EH (cell line): ENCODE measurements at regions not wholly inside any gene's neighbourhood (a gene's known extent, or its start where the extent isn't known, plus 50 kb on each side); places are given as distances from the start of the nearest gene placed in this dataset.
A peak's percentile ranks its signal among the peaks of the same experiment; 100 is the strongest.

Experiments
- DNase-seq: peaks from one replicate; pipeline ENCODE4 v3.0.0-alpha.2; 2015; ENCODE audit warnings: low read depth

GRCh38 chr12:46910830-46911229 lies 85.0 kb upstream of the SLC38A4 start:
- no peak for DNase-seq

- no peak for DNase-seq
Measured at GRCh38 chr12:46914336-46914735, 88.5 kb upstream of the SLC38A4 start.

GRCh38 chr12:46915082-46915481 lies 89.3 kb upstream of the SLC38A4 start:
- DNase-seq: peak; percentile 97

- peak; percentile 72 for DNase-seq
Measured at GRCh38 chr12:46915836-46916235, 90.0 kb upstream of the SLC38A4 start.

- DNase-seq: peak; percentile 7
Measured at GRCh38 chr12:46916796-46917419, 91.1 kb upstream of the SLC38A4 start.

GRCh38 chr12:46917821-46918220 lies 92.0 kb upstream of the SLC38A4 start:
- DNase-seq: no peak

- no peak for DNase-seq
Measured at GRCh38 chr12:46918631-46919030, 92.8 kb upstream of the SLC38A4 start.

GRCh38 chr12:46919666-46920400 lies 94.0 kb upstream of the SLC38A4 start:
- DNase-seq: peak; percentile 21

- DNase-seq: peak; percentile 11
Measured at GRCh38 chr12:46920499-46920898, 94.7 kb upstream of the SLC38A4 start.

- peak; percentile 67 for DNase-seq
Measured at GRCh38 chr12:46921048-46921763, 95.4 kb upstream of the SLC38A4 start.

GRCh38 chr12:46921764-46922133 lies 96.0 kb upstream of the SLC38A4 start:
- DNase-seq: peak; percentile 67

GRCh38 chr12:46926526-46926925 lies 100.7 kb upstream of the SLC38A4 start:
- peak; percentile 24 for DNase-seq

GRCh38 chr12:46930101-46930500 lies 104.3 kb upstream of the SLC38A4 start:
- DNase-seq: no peak

- DNase-seq: peak; percentile 70
Measured at GRCh38 chr12:46933947-46934346, 108.2 kb upstream of the SLC38A4 start.

- no peak for DNase-seq
Measured at GRCh38 chr12:46934374-46935111, 108.7 kb upstream of the SLC38A4 start.

- no peak for DNase-seq
Measured at GRCh38 chr12:46935271-46935847, 109.6 kb upstream of the SLC38A4 start.

GRCh38 chr12:46936042-46936441 lies 110.2 kb upstream of the SLC38A4 start:
- DNase-seq: no peak

- DNase-seq: no peak
Measured at GRCh38 chr12:46938071-46938678, 112.4 kb upstream of the SLC38A4 start.

GRCh38 chr12:46941981-46942380 lies 116.2 kb upstream of the SLC38A4 start:
- DNase-seq: no peak

GRCh38 chr12:46942579-46942978 lies 116.8 kb upstream of the SLC38A4 start:
- peak; percentile 80 for DNase-seq

- peak; percentile 69 for DNase-seq
Measured at GRCh38 chr12:46944088-46944487, 118.3 kb upstream of the SLC38A4 start.

- DNase-seq: peak; percentile 24
Measured at GRCh38 chr12:46944771-46945170, 119.0 kb upstream of the SLC38A4 start.
